Vagina (tissue), 2 donors: ENCODE measurements at regions not wholly inside any gene's neighbourhood (a gene's known extent, or its start where the extent isn't known, plus 50 kb on each side); places are given as distances from the start of the nearest gene placed in this dataset.

Source experiments
- DNase-seq, 2 donors: peaks; one replicate each; pipeline ENCODE4 v3.0.0-alpha.2; 2017; ENCODE audit errors: extremely low spot score in 2 of 2
- H3K27ac ChIP-seq: fragments of 200-600 bp; sonication (generic); one replicate; pipeline ENCODE4 v1.5.1; 2019
- H3K27me3 ChIP-seq: fragments of 200-600 bp; sonication (generic); one replicate; pipeline ENCODE4 v1.5.1; 2019
- H3K36me3 ChIP-seq, 2 donors: fragments of 200-600 bp; sonication (generic); one replicate each; pipeline ENCODE4 v1.5.1; 2017 to 2019
- H3K4me1 ChIP-seq: fragments of 200-600 bp; sonication (generic); one replicate; pipeline ENCODE4 v1.5.1; 2019
- H3K4me3 ChIP-seq, 2 donors: fragments of 200-600 bp; sonication (generic); 1 replicate in 1 of 2; 2 replicates in 1 of 2; pipeline ENCODE4 v1.5.1; 2016 to 2019
- H3K9me3 ChIP-seq: fragments of 200-600 bp; sonication (generic); one replicate; pipeline ENCODE4 v1.5.1; 2019
- POLR2A ChIP-seq, 2 donors: fragments of 450-650 bp; IDR thresholded peaks; one replicate each; pipeline ENCODE4 v1.6.1; 2017; ENCODE audit warnings: antibody characterized with exemption in 2 of 2, mild to moderate bottlenecking in 2 of 2, moderate library complexity in 2 of 2
- POLR2AphosphoS5 ChIP-seq, 2 donors: sonication (generic); formaldehyde crosslinking; IDR thresholded peaks; one replicate each; pipeline ENCODE4 v1.9.0; 2017; ENCODE audit warnings: antibody characterized with exemption in 2 of 2, mild to moderate bottlenecking in 2 of 2, low read depth in 1 of 2; ENCODE audit not compliant: insufficient read depth in 1 of 2
- intact Hi-C: fragments of 100-400 bp; cut with DNase I; formaldehyde crosslinking; loops from one replicate; pipeline ENCODE4 v1.15.1; 2023
- TF ChIP-seq, protein P1 (sequence below), 3 experiments: fragments of 450-650 bp in 2 of 3; fragments of 200-600 bp in 1 of 3; sonication (generic) in 1 of 3; IDR thresholded peaks; one replicate each; pipeline ENCODE4 v1.5.1; 2017 to 2019; ENCODE audit warnings: antibody characterized with exemption in 3 of 3, mild to moderate bottlenecking in 2 of 3, moderate library complexity in 2 of 3

DNA sequence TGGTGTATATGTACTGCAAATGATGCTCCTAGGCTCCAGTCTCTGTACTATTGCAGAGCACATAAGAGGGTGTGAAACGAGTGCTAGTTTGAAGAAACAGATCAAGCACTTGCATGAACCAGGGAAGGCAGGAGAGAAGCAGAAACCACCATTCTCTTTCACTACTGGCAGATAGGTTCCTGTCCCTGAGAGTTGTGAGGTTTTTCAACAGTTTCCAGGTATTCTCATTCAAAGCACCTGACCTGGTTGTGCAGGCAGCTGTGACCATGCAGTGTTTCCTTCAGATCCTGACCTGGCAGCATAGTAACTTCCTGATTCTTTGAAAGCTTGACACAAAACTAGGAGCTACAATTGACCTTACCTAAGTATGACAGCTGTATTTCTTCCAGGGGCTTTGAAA lies 164.9 kb downstream of the UFM1 start:
- H3K9me3 ChIP-seq: no peaks in the 10 kb centered on the region
- H3K36me3 ChIP-seq: no peaks in the 10 kb centered on the region
- H3K27ac ChIP-seq: no peak overlapping the region
- no peaks in the 10 kb centered on the region for H3K4me1 ChIP-seq
- TF ChIP-seq, protein P1, sequence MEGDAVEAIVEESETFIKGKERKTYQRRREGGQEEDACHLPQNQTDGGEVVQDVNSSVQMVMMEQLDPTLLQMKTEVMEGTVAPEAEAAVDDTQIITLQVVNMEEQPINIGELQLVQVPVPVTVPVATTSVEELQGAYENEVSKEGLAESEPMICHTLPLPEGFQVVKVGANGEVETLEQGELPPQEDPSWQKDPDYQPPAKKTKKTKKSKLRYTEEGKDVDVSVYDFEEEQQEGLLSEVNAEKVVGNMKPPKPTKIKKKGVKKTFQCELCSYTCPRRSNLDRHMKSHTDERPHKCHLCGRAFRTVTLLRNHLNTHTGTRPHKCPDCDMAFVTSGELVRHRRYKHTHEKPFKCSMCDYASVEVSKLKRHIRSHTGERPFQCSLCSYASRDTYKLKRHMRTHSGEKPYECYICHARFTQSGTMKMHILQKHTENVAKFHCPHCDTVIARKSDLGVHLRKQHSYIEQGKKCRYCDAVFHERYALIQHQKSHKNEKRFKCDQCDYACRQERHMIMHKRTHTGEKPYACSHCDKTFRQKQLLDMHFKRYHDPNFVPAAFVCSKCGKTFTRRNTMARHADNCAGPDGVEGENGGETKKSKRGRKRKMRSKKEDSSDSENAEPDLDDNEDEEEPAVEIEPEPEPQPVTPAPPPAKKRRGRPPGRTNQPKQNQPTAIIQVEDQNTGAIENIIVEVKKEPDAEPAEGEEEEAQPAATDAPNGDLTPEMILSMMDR (IDR thresholded peaks at IDR 0.05): no peak
- TF ChIP-seq POLR2AphosphoS5 (IDR thresholded peaks at IDR 0.05; ENCODE audit: insufficient read depth in 1 of 2, low read depth in 1 of 2) (no peak), POLR2A (IDR thresholded peaks at IDR 0.05) (no peak)
- H3K4me3 ChIP-seq: no peak overlapping the region
- H3K27me3 ChIP-seq: no peaks in the 10 kb centered on the region
- intact Hi-C loops: no loop called here
- no peak for DNase-seq

DNA sequence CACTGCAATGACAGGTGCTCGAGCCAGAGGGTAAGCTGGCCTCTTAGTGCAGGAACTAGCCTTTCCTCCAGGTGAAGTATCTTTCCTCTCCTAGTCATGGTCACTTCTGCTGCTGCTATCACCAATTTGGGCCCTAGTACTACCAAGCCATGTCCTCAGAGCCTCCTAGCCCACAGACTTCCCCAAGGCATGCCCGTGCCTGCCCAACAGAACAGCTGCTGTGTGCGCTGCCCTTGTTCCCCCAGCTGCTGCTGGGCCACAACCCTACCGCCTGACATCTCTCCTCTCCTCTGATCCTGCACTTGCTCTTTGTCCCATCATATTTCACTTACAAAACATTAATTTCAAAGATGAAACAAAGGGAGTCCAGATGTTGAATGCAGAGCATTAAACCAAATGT lies 168.5 kb upstream of the FREM2 start:
- Histone ChIP-seq H3K27me3 (no peaks in the 10 kb centered on the region), H3K4me3 (no peak overlapping the region), H3K36me3 (no peaks in the 10 kb centered on the region), H3K9me3 (no peaks in the 10 kb centered on the region), H3K27ac (no peak overlapping the region), H3K4me1 (no peaks in the 10 kb centered on the region)
- no peak for DNase-seq
- intact Hi-C loops: no loop called here
- TF ChIP-seq, protein P1 (IDR thresholded peaks at IDR 0.05): no peak
- TF ChIP-seq POLR2A (IDR thresholded peaks at IDR 0.05): no peak
- no peak for TF ChIP-seq POLR2AphosphoS5 (IDR thresholded peaks at IDR 0.05; ENCODE audit: insufficient read depth in 1 of 2, low read depth in 1 of 2)

DNA sequence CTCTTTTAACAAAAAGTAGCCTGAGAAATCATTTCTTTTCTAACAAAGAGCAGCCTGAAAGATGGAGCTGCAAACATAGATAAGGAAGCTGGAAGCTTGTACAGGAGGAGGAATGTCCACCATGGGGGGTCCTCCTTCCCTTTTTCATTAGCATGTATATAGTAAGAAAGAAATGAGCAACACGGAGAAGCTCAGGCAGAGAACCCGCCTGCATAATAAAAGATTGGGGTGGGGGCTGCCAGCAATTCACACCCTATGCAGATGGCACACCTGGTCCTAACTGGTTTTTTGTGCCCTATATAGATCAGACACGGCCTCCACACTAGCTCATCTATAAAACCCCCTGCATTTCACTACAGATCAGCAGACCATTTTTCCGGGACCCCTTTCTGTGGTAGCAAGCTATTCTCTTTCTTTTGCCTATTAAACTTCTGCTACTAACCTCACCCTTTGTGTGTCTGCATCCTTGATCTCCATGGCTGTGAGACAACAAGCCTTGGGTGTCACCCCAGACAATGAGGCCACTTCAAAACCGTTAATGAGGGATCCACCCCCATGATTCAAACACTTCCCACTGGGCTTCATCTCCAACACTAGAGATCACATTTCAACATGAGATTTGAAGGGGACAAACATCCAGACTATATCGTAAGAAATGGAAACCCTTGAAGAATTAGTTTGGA lies 167.5 kb upstream of the FREM2 start:
- Histone ChIP-seq H3K27ac (no peak overlapping the region), H3K9me3 (no peaks in the 10 kb centered on the region), H3K27me3 (no peaks in the 10 kb centered on the region), H3K4me3 (no peak overlapping the region), H3K4me1 (no peaks in the 10 kb centered on the region), H3K36me3 (no peaks in the 10 kb centered on the region)
- intact Hi-C loops: no loop called here
- no peak for TF ChIP-seq POLR2A (IDR thresholded peaks at IDR 0.05)
- TF ChIP-seq, protein P1 (IDR thresholded peaks at IDR 0.05): no peak
- no peak for TF ChIP-seq POLR2AphosphoS5 (IDR thresholded peaks at IDR 0.05; ENCODE audit: insufficient read depth in 1 of 2, low read depth in 1 of 2)
- no peak for DNase-seq

DNA sequence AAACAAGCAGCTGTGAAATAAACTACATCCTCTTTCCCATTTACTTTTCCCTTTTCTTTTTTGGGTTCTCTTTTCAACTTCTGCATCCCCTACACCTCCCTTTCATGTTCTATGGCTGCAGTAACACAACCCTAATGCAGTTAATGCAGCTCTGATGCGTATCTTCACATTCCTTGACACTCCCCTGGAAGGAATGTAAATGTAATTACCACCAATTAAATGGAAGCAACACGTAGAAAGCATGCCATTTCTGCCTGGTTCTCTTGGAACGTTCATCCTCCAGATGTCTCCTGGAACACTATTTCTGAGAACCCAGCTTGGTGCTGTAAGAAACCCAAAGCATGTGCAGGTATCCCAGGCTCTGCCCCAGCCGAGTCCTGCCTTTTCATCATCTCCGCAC lies 166.8 kb upstream of the FREM2 start:
- no peak overlapping the region for H3K27ac ChIP-seq
- intact Hi-C loops: no loop called here
- H3K9me3 ChIP-seq: no peaks in the 10 kb centered on the region

DNA sequence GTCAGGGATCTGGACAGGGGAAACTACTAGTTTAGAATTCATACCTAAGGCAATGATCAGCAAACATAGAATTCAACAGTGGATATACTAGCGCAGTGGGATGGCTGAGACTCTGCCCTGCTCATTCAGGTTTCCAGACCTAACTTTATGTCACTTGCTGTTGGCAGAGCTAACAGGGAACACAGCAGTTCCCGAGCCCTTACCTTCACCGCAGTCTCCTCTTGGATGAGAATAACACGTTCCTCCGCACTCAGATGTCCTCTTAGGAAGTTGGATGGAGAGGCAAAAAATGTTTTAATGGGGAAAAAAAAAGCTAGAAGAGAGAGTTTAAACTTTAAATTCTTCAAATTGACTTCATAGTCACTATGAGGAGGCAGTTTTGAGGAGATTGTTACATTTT lies 159.7 kb upstream of the FREM2 start:
- intact Hi-C loops: no loop called here
- no peaks in the 10 kb centered on the region for H3K27me3 ChIP-seq
- H3K4me3 ChIP-seq: no peak overlapping the region
- DNase-seq: no peak
- no peak overlapping the region for H3K27ac ChIP-seq
- no peaks in the 10 kb centered on the region for H3K36me3 ChIP-seq
- no peaks in the 10 kb centered on the region for H3K9me3 ChIP-seq
- no peaks in the 10 kb centered on the region for H3K4me1 ChIP-seq
- TF ChIP-seq, protein P1 (IDR thresholded peaks at IDR 0.05): no peak
- TF ChIP-seq POLR2A (IDR thresholded peaks at IDR 0.05) (no peak), POLR2AphosphoS5 (IDR thresholded peaks at IDR 0.05; ENCODE audit: insufficient read depth in 1 of 2, low read depth in 1 of 2) (no peak)

More for the DNA sequence above, 166.8 kb upstream of the FREM2 start:
- Histone ChIP-seq H3K4me3 (no peak overlapping the region), H3K27me3 (no peaks in the 10 kb centered on the region), H3K4me1 (no peaks in the 10 kb centered on the region), H3K36me3 (no peaks in the 10 kb centered on the region)
- no peak for DNase-seq
- TF ChIP-seq POLR2A (IDR thresholded peaks at IDR 0.05): no peak
- TF ChIP-seq POLR2AphosphoS5 (IDR thresholded peaks at IDR 0.05; ENCODE audit: insufficient read depth in 1 of 2, low read depth in 1 of 2): no peak
- TF ChIP-seq, protein P1 (IDR thresholded peaks at IDR 0.05): no peak
